CD14-positive monocyte (primary cell): ENCODE measurements at regions not wholly inside any gene's neighbourhood (a gene's known extent, or its start where the extent isn't known, plus 50 kb on each side); places are given as distances from the start of the nearest gene placed in this dataset.

Experiments
- DNase-seq, 3 donors: peaks; one replicate each; pipeline ENCODE4 v3.0.0-alpha.2; 2011 to 2022
- H2AFZ ChIP-seq: 2 replicates; pipeline ENCODE4 v1.6.0; 2012; ENCODE audit warnings: mild to moderate bottlenecking, low read depth, low read length, inconsistent platforms; ENCODE audit not compliant: insufficient read depth, poor library complexity, severe bottlenecking
- H3K27ac ChIP-seq, 2 donors: 1 replicate in 1 of 2; 2 replicates in 1 of 2; pipeline ENCODE4 v1.5.1; 2012 to 2013; ENCODE audit warnings: low read length in 2 of 2, control low read depth in 1 of 2, inconsistent platforms in 1 of 2, low read depth in 1 of 2, mild to moderate bottlenecking in 1 of 2
- H3K27me3 ChIP-seq, 2 donors: one replicate each; pipeline versions ENCODE4 v1.6.0 to v1.6.1; 2011 to 2013; ENCODE audit warnings: low read length in 2 of 2; ENCODE audit not compliant: control insufficient read depth in 2 of 2, insufficient read depth in 2 of 2
- H3K36me3 ChIP-seq, 2 donors: replicated peaks in 1 of 2; 1 replicate in 1 of 2; 2 replicates in 1 of 2; pipeline versions ENCODE4 v1.5.1 to v1.6.1; 2012 to 2013; ENCODE audit warnings: low read length in 2 of 2, control low read depth in 1 of 2, inconsistent platforms in 1 of 2, mild to moderate bottlenecking in 1 of 2; ENCODE audit not compliant: insufficient read depth in 2 of 2, control insufficient read depth in 1 of 2
- H3K4me1 ChIP-seq, 2 donors: 1 replicate in 1 of 2; 2 replicates in 1 of 2; pipeline versions ENCODE4 v1.5.1 to v1.6.1; 2012 to 2013; ENCODE audit warnings: low read length in 2 of 2, control low read depth in 1 of 2, inconsistent platforms in 1 of 2, mild to moderate bottlenecking in 1 of 2, moderate library complexity in 1 of 2; ENCODE audit not compliant: insufficient read depth in 2 of 2, control insufficient read depth in 1 of 2
- H3K4me2 ChIP-seq: replicated peaks from 2 replicates; pipeline ENCODE3; 2012; ENCODE audit warnings: low read length, moderate library complexity, mild to moderate bottlenecking; ENCODE audit not compliant: poor library complexity, severe bottlenecking; ENCODE audit errors: extremely low read depth
- H3K4me3 ChIP-seq, 3 experiments: fragments of 200-600 bp in 1 of 3; sonication (generic) in 1 of 3; replicated peaks in 1 of 3; 1 replicate in 2 of 3; 2 replicates in 1 of 3; pipeline ENCODE4 v1.5.1; 2011 to 2013; ENCODE audit warnings: low read length in 3 of 3, mild to moderate bottlenecking in 3 of 3, control low read depth in 2 of 3, low read depth in 2 of 3, inconsistent platforms in 1 of 3, moderate library complexity in 1 of 3
- H3K79me2 ChIP-seq: 2 replicates; pipeline ENCODE4 v1.6.0; 2012; ENCODE audit warnings: mild to moderate bottlenecking, control low read depth, inconsistent platforms, low read length, moderate library complexity; ENCODE audit not compliant: insufficient read depth
- H3K9ac ChIP-seq: 2 replicates; pipeline ENCODE4 v1.6.0; 2017; ENCODE audit warnings: low read length, mild to moderate bottlenecking; ENCODE audit not compliant: insufficient read depth, poor library complexity, severe bottlenecking
- H3K9me3 ChIP-seq, 2 donors: replicated peaks in 1 of 2; 1 replicate in 1 of 2; 2 replicates in 1 of 2; pipeline versions ENCODE4 v1.5.1 to v1.6.1; 2012 to 2013; ENCODE audit warnings: low read length in 2 of 2, control low read depth in 1 of 2; ENCODE audit not compliant: control insufficient read depth in 1 of 2, insufficient read depth in 1 of 2
- H4K20me1 ChIP-seq: 2 replicates; pipeline ENCODE4 v1.6.0; 2012; ENCODE audit warnings: mild to moderate bottlenecking, low read length, control low read depth, moderate library complexity; ENCODE audit not compliant: insufficient read depth
- H3K27ac Mint-ChIP-seq, 7 donors: one replicate each; pipeline ENCODE4 v1.8.0; 2020; ENCODE audit warnings: mild to moderate bottlenecking in 7 of 7, mixed read lengths in 7 of 7, moderate library complexity in 6 of 7, inconsistent platforms in 2 of 7
- H3K27me3 Mint-ChIP-seq, 3 donors: one replicate each; pipeline ENCODE4 v1.8.0; 2021 to 2022; ENCODE audit warnings: low read depth in 3 of 3, mild to moderate bottlenecking in 3 of 3, mixed read lengths in 3 of 3, moderate library complexity in 3 of 3, inconsistent platforms in 1 of 3
- H3K36me3 Mint-ChIP-seq, 2 donors: one replicate each; pipeline ENCODE4 v1.8.0; 2020; ENCODE audit warnings: mixed read lengths in 2 of 2, inconsistent platforms in 1 of 2, mild to moderate bottlenecking in 1 of 2
- H3K4me1 Mint-ChIP-seq: one replicate; pipeline ENCODE4 v1.8.0; 2020; ENCODE audit warnings: mild to moderate bottlenecking, mixed read lengths
- H3K4me3 Mint-ChIP-seq, 2 donors: one replicate each; pipeline ENCODE4 v1.8.0; 2020; ENCODE audit warnings: mild to moderate bottlenecking in 2 of 2, mixed read lengths in 2 of 2, moderate library complexity in 1 of 2
- H3K9me3 Mint-ChIP-seq, 7 donors: one replicate each; pipeline ENCODE4 v1.8.0; 2020 to 2022; ENCODE audit warnings: mixed read lengths in 7 of 7, mild to moderate bottlenecking in 6 of 7, moderate library complexity in 6 of 7, inconsistent platforms in 2 of 7
- WGBS: methylation state at CpG from one replicate; pipeline ENCODE4 v1.1.5; 2013; ENCODE audit warnings: missing lambda C conversion rate; ENCODE audit not compliant: insufficient coverage; 5-methylcytosine and 5-hydroxymethylcytosine counted together
- intact Hi-C, 2 donors: fragments of 100-400 bp; cut with micrococcal nuclease; formaldehyde crosslinking; loops; one replicate each; pipeline versions ENCODE4 v1.15.0 to v1.15.1; 2023
- TF ChIP-seq, protein P1 (sequence below): fragments of 200-600 bp; IDR thresholded peaks from one replicate; pipeline ENCODE4 v1.8.0; 2022; ENCODE audit warnings: antibody characterized with exemption, mild to moderate bottlenecking

GRCh38 chr10:63832686-63833085 lies 311.5 kb downstream of the REEP3 start:
- Mint-ChIP-seq H3K4me1 (no peaks in the 10 kb centered on the region), H3K27ac (no peak overlapping the region), H3K36me3 (no peaks in the 10 kb centered on the region), H3K9me3 (no peaks in the 10 kb centered on the region), H3K27me3 (peaks cover 0 to 4% (median 1%) of the 10 kb centered on the region in 3 donors), H3K4me3 (no peak overlapping the region)
- Histone ChIP-seq H3K36me3 (no peaks in the 10 kb centered on the region), H3K4me2 (no peak overlapping the region), H3K9me3 (no peaks in the 10 kb centered on the region), H3K27ac (no peak overlapping the region), H3K79me2 (no peaks in the 10 kb centered on the region), H3K4me1 (no peaks in the 10 kb centered on the region), H3K27me3 (no peaks in the 10 kb centered on the region), H4K20me1 (no peaks in the 10 kb centered on the region), H2AFZ (no peak overlapping the region), H3K9ac (no peak overlapping the region), H3K4me3 (no peak overlapping the region)
- TF ChIP-seq, protein P1, sequence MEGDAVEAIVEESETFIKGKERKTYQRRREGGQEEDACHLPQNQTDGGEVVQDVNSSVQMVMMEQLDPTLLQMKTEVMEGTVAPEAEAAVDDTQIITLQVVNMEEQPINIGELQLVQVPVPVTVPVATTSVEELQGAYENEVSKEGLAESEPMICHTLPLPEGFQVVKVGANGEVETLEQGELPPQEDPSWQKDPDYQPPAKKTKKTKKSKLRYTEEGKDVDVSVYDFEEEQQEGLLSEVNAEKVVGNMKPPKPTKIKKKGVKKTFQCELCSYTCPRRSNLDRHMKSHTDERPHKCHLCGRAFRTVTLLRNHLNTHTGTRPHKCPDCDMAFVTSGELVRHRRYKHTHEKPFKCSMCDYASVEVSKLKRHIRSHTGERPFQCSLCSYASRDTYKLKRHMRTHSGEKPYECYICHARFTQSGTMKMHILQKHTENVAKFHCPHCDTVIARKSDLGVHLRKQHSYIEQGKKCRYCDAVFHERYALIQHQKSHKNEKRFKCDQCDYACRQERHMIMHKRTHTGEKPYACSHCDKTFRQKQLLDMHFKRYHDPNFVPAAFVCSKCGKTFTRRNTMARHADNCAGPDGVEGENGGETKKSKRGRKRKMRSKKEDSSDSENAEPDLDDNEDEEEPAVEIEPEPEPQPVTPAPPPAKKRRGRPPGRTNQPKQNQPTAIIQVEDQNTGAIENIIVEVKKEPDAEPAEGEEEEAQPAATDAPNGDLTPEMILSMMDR: no peak
- intact Hi-C loops: no loop called here
- DNase-seq: no peak

GRCh38 chr10:63833411-63834060 lies 312.3 kb downstream of the REEP3 start:
- Histone ChIP-seq H3K79me2 (no peaks in the 10 kb centered on the region), H3K27ac (no peak overlapping the region), H2AFZ (no peak overlapping the region), H3K4me1 (no peaks in the 10 kb centered on the region), H3K9ac (no peak overlapping the region), H3K36me3 (no peaks in the 10 kb centered on the region), H4K20me1 (no peaks in the 10 kb centered on the region), H3K4me3 (no peak overlapping the region), H3K4me2 (no peak overlapping the region), H3K9me3 (no peaks in the 10 kb centered on the region), H3K27me3 (no peaks in the 10 kb centered on the region)
- TF ChIP-seq, protein P1: no peak
- WGBS: 90% methylated on average over 1 of the region's 5 CpGs
- no peaks in the 10 kb centered on the region for H3K4me1 Mint-ChIP-seq
- no peak for DNase-seq
- H3K4me3 Mint-ChIP-seq: no peak overlapping the region
- intact Hi-C loops: no loop called here
- H3K27ac Mint-ChIP-seq: no peak overlapping the region
- no peaks in the 10 kb centered on the region for H3K9me3 Mint-ChIP-seq
- H3K27me3 Mint-ChIP-seq: peaks cover 0 to 4% (median 1%) of the 10 kb centered on the region in 3 donors
- no peaks in the 10 kb centered on the region for H3K36me3 Mint-ChIP-seq
